NT2/D1 (cell line): ENCODE measurements at regions not wholly inside any gene's neighbourhood (a gene's known extent, or its start where the extent isn't known, plus 50 kb on each side); places are given as distances from the start of the nearest gene placed in this dataset.

Source experiments
- DNase-seq: peaks from one replicate; pipeline ENCODE4 v3.0.0-alpha.2; 2011; ENCODE audit warnings: low read depth, low spot score
- H3K27me3 ChIP-seq: 2 replicates; pipeline ENCODE4 v1.6.0; 2011; ENCODE audit warnings: mild to moderate bottlenecking; ENCODE audit not compliant: insufficient read length, insufficient read depth
- H3K36me3 ChIP-seq: 2 replicates; pipeline ENCODE4 v1.6.1; 2011; ENCODE audit warnings: mild to moderate bottlenecking, low read length, mixed read lengths; ENCODE audit not compliant: insufficient read depth, insufficient read length
- H3K4me1 ChIP-seq: 2 replicates; pipeline ENCODE4 v1.5.1; 2011; ENCODE audit not compliant: insufficient read depth, insufficient read length
- H3K4me3 ChIP-seq: 2 replicates; pipeline ENCODE4 v1.5.1; 2011; ENCODE audit warnings: low read depth; ENCODE audit not compliant: insufficient read length
- H3K9ac ChIP-seq: 2 replicates; pipeline ENCODE4 v1.6.0; 2011; ENCODE audit warnings: low read depth; ENCODE audit not compliant: insufficient read length
- H3K9me3 ChIP-seq: 2 replicates; pipeline ENCODE4 v1.5.1; 2011; ENCODE audit warnings: mild to moderate bottlenecking, low read length; ENCODE audit not compliant: insufficient read depth
- SUZ12 ChIP-seq: IDR thresholded peaks from 2 replicates; pipeline ENCODE4 v1.6.1; 2011; ENCODE audit not compliant: insufficient read length, insufficient read depth; ENCODE audit errors: extremely low read depth
- YY1 ChIP-seq: IDR thresholded peaks from 2 replicates; pipeline ENCODE4 v1.6.1; 2011; ENCODE audit not compliant: insufficient read length, insufficient read depth
- ZNF274 ChIP-seq: IDR thresholded peaks from 2 replicates; pipeline ENCODE4 v1.6.1; 2011; ENCODE audit warnings: mild to moderate bottlenecking, low read depth, low read length

- H3K4me3 ChIP-seq: no peak overlapping the region
- no peaks in the 10 kb centered on the region for H3K27me3 ChIP-seq
- H3K9ac ChIP-seq: no peak overlapping the region
- no peaks in the 10 kb centered on the region for H3K4me1 ChIP-seq
- H3K9me3 ChIP-seq: no peaks in the 10 kb centered on the region
- TF ChIP-seq ZNF274 (no peak), YY1 (no peak), SUZ12 (no peak)
- H3K36me3 ChIP-seq: no peaks in the 10 kb centered on the region
- DNase-seq: no peak
These were observed 97.3 kb downstream of the NKX6-1 start for GRCh38 chr4:84401701-84402306.

- Histone ChIP-seq H3K9ac (no peak overlapping the region), H3K27me3 (no peaks in the 10 kb centered on the region), H3K4me3 (no peak overlapping the region), H3K36me3 (no peaks in the 10 kb centered on the region), H3K4me1 (no peaks in the 10 kb centered on the region), H3K9me3 (no peaks in the 10 kb centered on the region)
- DNase-seq: no peak
- no peak for TF ChIP-seq ZNF274
- TF ChIP-seq SUZ12: no peak
- no peak for TF ChIP-seq YY1
These were observed 104.7 kb downstream of the NKX6-1 start for GRCh38 chr4:84394386-84394785.

- Histone ChIP-seq H3K9ac (no peak overlapping the region), H3K27me3 (no peaks in the 10 kb centered on the region), H3K4me1 (no peaks in the 10 kb centered on the region), H3K9me3 (no peaks in the 10 kb centered on the region), H3K36me3 (no peaks in the 10 kb centered on the region), H3K4me3 (no peak overlapping the region)
- TF ChIP-seq ZNF274 (no peak), SUZ12 (no peak), YY1 (no peak)
- DNase-seq: no peak
These were observed 106.0 kb downstream of the NKX6-1 start for GRCh38 chr4:84392951-84393590.

- H3K9me3 ChIP-seq: no peaks in the 10 kb centered on the region
- H3K27me3 ChIP-seq: no peaks in the 10 kb centered on the region
- H3K4me3 ChIP-seq: no peak overlapping the region
- H3K4me1 ChIP-seq: no peaks in the 10 kb centered on the region
- TF ChIP-seq SUZ12: no peak
- TF ChIP-seq ZNF274: no peak
- no peak for TF ChIP-seq YY1
- no peak overlapping the region for H3K9ac ChIP-seq
- DNase-seq: no peak
- H3K36me3 ChIP-seq: no peaks in the 10 kb centered on the region
These were observed 109.7 kb downstream of the NKX6-1 start for GRCh38 chr4:84389406-84389805.

GRCh38 chr4:84385203-84385602 lies 113.9 kb downstream of the NKX6-1 start:
- no peak for TF ChIP-seq ZNF274
- no peak for TF ChIP-seq YY1
- TF ChIP-seq SUZ12: no peak
- no peak overlapping the region for H3K4me3 ChIP-seq
- no peak overlapping the region for H3K9ac ChIP-seq
- H3K9me3 ChIP-seq: no peaks in the 10 kb centered on the region
- no peaks in the 10 kb centered on the region for H3K36me3 ChIP-seq
- no peaks in the 10 kb centered on the region for H3K27me3 ChIP-seq
- H3K4me1 ChIP-seq: no peaks in the 10 kb centered on the region
- no peak for DNase-seq

GRCh38 chr4:84384801-84385200 lies 114.3 kb downstream of the NKX6-1 start:
- no peaks in the 10 kb centered on the region for H3K27me3 ChIP-seq
- no peak overlapping the region for H3K4me3 ChIP-seq
- no peak for DNase-seq
- H3K9ac ChIP-seq: no peak overlapping the region
- TF ChIP-seq ZNF274: no peak
- no peak for TF ChIP-seq YY1
- TF ChIP-seq SUZ12: no peak
- no peaks in the 10 kb centered on the region for H3K9me3 ChIP-seq
- no peaks in the 10 kb centered on the region for H3K36me3 ChIP-seq
- no peaks in the 10 kb centered on the region for H3K4me1 ChIP-seq

DNA sequence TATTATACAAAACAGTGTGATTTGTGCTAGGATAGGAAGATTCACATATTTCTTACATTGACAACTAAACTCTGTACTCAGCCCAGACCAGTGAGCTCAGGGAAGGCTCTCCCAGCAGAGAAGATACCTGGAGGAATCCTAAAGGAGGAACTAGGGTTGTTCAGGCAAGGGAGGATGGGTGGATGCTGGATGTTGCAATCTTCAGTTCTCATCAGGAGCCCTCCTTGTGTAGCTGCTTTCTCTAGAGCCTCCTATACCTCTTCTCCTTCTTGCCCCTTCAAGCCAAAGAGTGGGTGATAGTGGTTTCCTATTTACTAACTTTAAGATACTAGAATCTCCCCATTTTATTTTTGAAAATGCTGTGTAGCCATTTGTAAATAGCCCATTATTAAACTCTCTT lies 117.3 kb downstream of the NKX6-1 start:
- H3K9me3 ChIP-seq: no peaks in the 10 kb centered on the region
- H3K4me1 ChIP-seq: no peaks in the 10 kb centered on the region
- no peaks in the 10 kb centered on the region for H3K27me3 ChIP-seq
- no peak for DNase-seq
- H3K4me3 ChIP-seq: no peak overlapping the region
- TF ChIP-seq ZNF274: no peak
- TF ChIP-seq YY1: no peak
- TF ChIP-seq SUZ12: no peak
- H3K9ac ChIP-seq: no peak overlapping the region
- H3K36me3 ChIP-seq: no peaks in the 10 kb centered on the region
